IPS-18a (cell line): ENCODE measurements at regions not wholly inside any gene's neighbourhood (a gene's known extent, or its start where the extent isn't known, plus 50 kb on each side); places are given as distances from the start of the nearest gene placed in this dataset.
A peak's percentile ranks its signal among the peaks of the same experiment; 100 is the strongest.

Experiments used
- H3K27ac ChIP-seq: one replicate; pipeline ENCODE4 v1.5.1; 2013; ENCODE audit warnings: low read length
- H3K27me3 ChIP-seq: one replicate; pipeline ENCODE4 v1.6.1; 2013; ENCODE audit warnings: mild to moderate bottlenecking, low read length; ENCODE audit not compliant: control insufficient read depth, insufficient read depth
- H3K36me3 ChIP-seq: one replicate; pipeline ENCODE4 v1.6.1; 2013; ENCODE audit warnings: low read depth, low read length; ENCODE audit not compliant: control insufficient read depth
- H3K4me1 ChIP-seq: one replicate; pipeline ENCODE4 v1.6.1; 2013; ENCODE audit warnings: low read depth, low read length; ENCODE audit not compliant: control insufficient read depth
- H3K4me3 ChIP-seq: one replicate; pipeline ENCODE4 v1.5.1; 2013; ENCODE audit warnings: low read length
- H3K9ac ChIP-seq: one replicate; pipeline ENCODE4 v1.6.1; 2013; ENCODE audit warnings: mild to moderate bottlenecking, low read length, moderate library complexity
- H3K9me3 ChIP-seq: one replicate; pipeline ENCODE4 v1.6.1; 2013; ENCODE audit warnings: low read depth, low read length; ENCODE audit not compliant: control insufficient read depth

DNA sequence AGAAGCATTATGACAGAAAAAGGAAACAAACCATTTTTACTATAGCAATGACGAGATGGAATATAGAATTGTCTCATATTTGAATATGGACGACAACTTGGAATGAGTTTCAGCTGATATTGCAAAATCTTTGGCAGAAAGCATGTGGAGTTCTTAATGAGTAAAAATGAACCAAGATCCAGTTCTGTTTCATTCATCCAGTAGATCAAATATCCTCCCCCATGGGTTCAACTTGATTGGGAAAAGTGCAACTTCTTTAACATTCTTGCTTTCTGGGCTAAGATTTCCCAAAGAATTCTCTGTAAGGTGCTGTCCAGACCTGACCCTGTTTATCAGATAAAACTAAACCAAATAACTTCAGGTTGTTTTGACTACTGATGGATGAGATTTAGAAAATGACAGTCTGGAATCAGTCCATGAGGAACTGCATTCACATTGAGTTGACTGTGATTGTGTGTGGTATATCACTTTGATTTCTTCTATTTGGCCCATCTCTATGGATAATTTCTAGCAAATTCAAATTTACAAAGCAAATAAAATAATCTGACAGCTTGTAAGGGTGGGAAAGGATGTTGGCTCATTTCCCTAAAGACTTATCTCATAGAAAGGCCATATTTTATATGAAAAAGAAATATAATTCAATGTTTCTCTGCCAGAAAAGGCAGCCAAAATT, 267.4 kb downstream of the ADAMTS20 start:
- H3K4me1 ChIP-seq = peaks cover 3% of the 10 kb centered on the region
- no peak overlapping the region for H3K27ac ChIP-seq
- H3K9ac ChIP-seq = no peak overlapping the region
- no peaks in the 10 kb centered on the region for H3K36me3 ChIP-seq
- no peaks in the 10 kb centered on the region for H3K27me3 ChIP-seq
- no peaks in the 10 kb centered on the region for H3K9me3 ChIP-seq
- H3K4me3 ChIP-seq = no peak overlapping the region

DNA sequence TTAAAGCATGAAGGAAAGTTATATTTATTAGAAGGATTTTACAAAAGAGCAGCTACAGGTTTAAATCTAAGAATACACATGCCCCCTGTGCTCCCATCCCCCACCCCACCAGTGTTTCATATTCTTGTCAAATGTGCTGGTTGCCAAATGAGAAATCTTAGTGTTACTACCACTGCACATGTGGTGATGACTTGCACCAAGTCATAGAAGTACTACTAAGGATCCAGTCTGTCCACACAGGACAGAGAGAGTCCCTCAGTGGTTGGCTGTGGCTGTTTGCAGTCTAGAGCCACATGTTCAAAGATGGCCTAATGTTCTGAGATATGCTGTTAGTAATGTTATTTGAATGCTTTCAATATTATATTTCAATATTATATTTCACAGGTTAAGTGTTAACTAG, 268.8 kb downstream of the ADAMTS20 start:
- no peaks in the 10 kb centered on the region for H3K9me3 ChIP-seq
- no peaks in the 10 kb centered on the region for H3K36me3 ChIP-seq
- H3K27ac ChIP-seq = no peak overlapping the region
- H3K4me3 ChIP-seq = no peak overlapping the region
- H3K9ac ChIP-seq = no peak overlapping the region
- no peaks in the 10 kb centered on the region for H3K27me3 ChIP-seq
- peaks cover 3% of the 10 kb centered on the region for H3K4me1 ChIP-seq

DNA sequence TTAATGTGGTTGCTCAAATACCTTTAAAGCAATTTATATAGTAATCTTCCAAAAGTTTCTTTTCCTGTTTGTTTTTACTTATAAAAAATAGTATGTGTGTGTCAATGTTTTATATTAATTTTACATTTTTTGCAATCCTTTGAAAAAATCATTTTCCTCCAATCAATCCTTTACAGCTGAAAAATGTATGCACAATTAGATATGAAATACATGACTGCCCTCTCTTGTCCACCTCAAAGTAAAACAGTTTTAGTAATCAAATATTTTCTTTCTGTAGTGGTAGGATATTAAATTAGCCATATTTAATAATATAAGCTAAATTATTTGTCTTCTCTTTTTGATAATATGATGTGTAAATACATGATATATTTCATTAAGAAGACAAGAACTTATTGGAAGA, 269.9 kb downstream of the ADAMTS20 start:
- Histone ChIP-seq H3K9me3 (no peaks in the 10 kb centered on the region), H3K36me3 (no peaks in the 10 kb centered on the region)

DNA sequence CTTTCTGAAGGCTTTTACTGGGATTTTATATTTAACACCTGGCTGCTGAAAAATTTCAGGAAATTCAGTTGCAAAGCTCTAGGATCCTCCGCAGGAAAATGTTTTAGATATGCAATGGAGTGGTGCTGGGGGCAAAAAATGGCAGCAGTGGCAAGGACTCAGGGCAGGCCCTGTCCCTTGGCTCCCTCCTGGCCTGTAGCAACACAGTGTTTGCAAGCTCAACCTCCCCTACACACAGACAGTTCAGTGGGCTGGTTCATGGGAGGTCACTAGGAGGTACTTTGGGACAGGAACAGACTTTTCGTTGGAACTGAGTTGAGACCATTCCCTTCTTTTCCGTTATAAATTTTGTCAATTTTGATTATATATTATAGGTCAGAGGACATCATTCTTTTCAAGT, 270.4 kb downstream of the ADAMTS20 start:
- Histone ChIP-seq H3K27ac (no peak overlapping the region), H3K9ac (no peak overlapping the region), H3K27me3 (no peaks in the 10 kb centered on the region), H3K36me3 (no peaks in the 10 kb centered on the region), H3K4me1 (peaks cover 3% of the 10 kb centered on the region), H3K4me3 (no peak overlapping the region), H3K9me3 (no peaks in the 10 kb centered on the region)

More for the DNA sequence above, 269.9 kb downstream of the ADAMTS20 start:
- H3K4me1 ChIP-seq = peaks cover 3% of the 10 kb centered on the region
- no peak overlapping the region for H3K27ac ChIP-seq
- no peaks in the 10 kb centered on the region for H3K27me3 ChIP-seq
- no peak overlapping the region for H3K4me3 ChIP-seq
- H3K9ac ChIP-seq = no peak overlapping the region

DNA sequence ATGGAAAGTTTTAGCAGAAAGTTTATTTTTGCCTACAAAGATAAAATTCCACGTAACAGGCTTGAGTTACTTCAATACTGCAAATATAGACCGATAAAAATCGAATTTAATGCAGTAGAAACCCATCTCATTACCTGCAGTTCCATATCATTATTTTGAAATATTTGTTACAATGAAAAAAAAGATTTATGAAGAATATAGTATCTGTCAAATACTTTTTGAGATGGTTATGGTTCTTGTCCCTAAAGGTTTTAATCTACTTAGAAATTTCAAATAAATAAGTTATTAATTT, 273.5 kb downstream of the ADAMTS20 start:
- Histone ChIP-seq H3K27ac (no peak overlapping the region), H3K9me3 (no peaks in the 10 kb centered on the region), H3K4me1 (peaks cover 7% of the 10 kb centered on the region)

DNA sequence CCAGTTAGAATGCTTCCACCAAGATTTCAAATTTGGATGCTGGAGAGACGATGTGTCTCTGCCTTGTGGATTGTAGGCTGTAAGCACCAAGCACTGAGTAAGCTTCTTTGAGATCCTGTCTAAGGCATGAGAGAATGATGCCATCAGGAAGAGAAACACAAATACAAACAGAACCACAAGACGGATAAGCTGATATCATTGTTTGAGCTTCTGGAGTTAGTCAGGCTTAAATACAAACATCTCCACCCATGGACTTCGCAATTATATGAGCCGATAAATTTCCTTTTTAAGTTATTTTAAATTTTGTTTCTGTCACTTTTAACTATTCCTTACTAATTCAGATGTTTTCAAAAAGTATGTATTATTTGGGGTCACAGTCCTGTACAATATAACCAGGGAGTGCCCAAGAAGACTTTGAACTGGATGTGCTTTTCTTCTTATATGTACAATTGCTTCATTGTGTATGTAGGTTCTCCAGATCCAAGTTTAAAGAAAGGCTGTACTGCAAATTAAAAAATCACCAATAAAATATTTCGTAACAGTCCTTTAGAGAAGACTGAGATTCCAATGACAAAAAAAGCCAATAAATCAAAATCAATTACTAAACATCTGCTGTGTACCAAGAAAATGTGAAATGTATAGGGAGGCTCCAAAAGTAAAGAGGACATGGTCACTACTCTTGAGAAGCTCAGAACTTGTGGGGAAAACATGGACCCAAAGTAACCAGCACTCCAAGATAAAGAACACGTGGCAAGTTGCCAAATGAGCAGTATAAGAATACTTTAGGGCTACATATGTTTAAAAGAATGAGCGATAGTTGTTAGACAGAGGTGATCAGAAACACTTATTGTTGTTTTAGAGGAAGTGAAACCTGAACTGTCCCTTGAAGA, 274.1 kb downstream of the ADAMTS20 start:
- Histone ChIP-seq H3K27me3 (no peaks in the 10 kb centered on the region), H3K27ac (no peak overlapping the region), H3K9ac (no peak overlapping the region), H3K4me1 (peaks cover 9% of the 10 kb centered on the region), H3K9me3 (no peaks in the 10 kb centered on the region), H3K36me3 (no peaks in the 10 kb centered on the region), H3K4me3 (no peak overlapping the region)

More for the DNA sequence above, 273.5 kb downstream of the ADAMTS20 start:
- no peaks in the 10 kb centered on the region for H3K27me3 ChIP-seq
- no peak overlapping the region for H3K9ac ChIP-seq
- no peak overlapping the region for H3K4me3 ChIP-seq
- H3K36me3 ChIP-seq = no peaks in the 10 kb centered on the region

DNA sequence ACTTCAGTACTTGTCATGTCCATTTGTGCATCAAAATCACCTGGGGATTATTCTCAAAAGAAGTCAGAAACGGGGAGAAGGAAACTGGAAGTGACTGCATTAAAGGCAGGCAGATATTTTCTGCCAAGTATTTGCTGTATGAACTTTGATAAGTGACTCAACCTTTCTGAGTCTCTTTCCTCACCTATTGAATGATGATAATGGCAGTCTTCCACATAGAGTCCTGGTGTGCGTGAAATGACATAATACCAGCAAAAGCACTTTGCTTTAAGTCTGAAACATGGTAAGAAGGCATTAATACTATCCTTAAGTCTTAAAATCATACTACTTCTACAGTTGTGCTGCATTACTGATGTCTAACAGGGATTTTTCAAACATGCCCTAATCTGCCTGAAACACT, 278.5 kb downstream of the ADAMTS20 start:
- Histone ChIP-seq H3K36me3 (no peaks in the 10 kb centered on the region), H3K9me3 (no peaks in the 10 kb centered on the region)

DNA sequence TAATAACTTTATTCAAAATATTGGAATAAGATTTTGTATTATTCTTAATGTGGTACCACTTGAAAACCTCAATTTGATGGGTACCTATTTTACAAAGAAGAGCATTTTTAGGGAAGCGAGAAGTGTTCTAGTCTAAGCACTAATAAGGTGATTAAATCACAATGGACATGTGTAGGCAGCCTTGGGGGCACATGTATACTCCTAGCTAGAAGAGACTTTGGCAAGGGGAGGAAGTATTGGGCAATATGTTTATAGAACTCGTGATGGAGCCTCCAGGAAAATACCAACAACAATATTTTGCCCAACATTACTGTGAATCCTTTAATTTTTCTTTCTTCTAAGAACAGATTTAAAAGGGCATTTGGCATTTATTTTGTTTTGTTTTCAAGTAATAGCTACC, 280.3 kb downstream of the ADAMTS20 start:
- Histone ChIP-seq H3K27ac (peak overlapping the region; percentile 22), H3K9me3 (no peaks in the 10 kb centered on the region), H3K4me1 (peaks cover 25% of the 10 kb centered on the region), H3K36me3 (no peaks in the 10 kb centered on the region), H3K4me3 (peak overlapping the region; percentile 18), H3K9ac (peak overlapping the region; percentile 39), H3K27me3 (no peaks in the 10 kb centered on the region)

More for the DNA sequence above, 278.5 kb downstream of the ADAMTS20 start:
- Histone ChIP-seq H3K27me3 (no peaks in the 10 kb centered on the region), H3K9ac (no peak overlapping the region), H3K4me1 (peaks cover 18% of the 10 kb centered on the region), H3K4me3 (no peak overlapping the region), H3K27ac (no peak overlapping the region)

DNA sequence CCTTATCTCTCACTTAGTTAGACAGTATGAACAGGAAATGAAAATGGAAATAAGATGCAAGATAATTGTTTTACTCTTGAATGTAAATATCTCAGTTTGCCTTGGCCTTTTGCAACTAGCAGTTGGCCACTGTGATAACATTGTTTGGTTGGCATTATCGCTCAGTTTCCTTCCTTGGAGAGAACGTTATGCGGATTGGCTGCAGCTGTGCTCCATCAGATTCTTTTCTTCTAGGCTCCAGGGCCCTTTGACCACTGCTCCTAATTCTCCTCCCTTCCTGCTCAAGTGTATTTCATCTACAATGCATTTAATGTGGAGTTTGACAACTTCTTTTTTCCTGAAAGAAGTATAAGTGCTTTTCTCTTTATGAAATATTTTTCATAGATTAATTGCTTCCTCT, 284.2 kb downstream of the ADAMTS20 start:
- Histone ChIP-seq H3K4me1 (peaks cover 18% of the 10 kb centered on the region), H3K9ac (no peak overlapping the region), H3K4me3 (no peak overlapping the region), H3K36me3 (no peaks in the 10 kb centered on the region), H3K27ac (no peak overlapping the region), H3K27me3 (no peaks in the 10 kb centered on the region), H3K9me3 (no peaks in the 10 kb centered on the region)

DNA sequence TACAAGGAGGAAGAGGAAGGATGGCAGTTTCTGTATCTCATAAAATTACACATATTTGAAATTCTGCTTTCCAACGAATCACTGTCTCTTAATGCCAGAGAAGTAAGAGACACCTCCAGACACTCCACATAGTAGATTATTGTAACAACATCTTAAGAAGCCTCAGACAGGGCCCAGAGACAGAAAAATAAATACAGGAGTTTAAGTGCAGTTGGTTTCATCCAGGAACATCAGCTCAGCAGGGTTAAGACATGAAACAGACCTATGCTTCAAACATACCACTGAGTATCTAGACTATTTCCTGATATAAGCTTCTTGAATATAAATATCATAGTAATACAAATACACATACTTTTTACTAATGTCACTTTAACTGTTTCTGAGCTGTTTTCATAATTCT, 290.3 kb downstream of the ADAMTS20 start:
- Histone ChIP-seq H3K27me3 (no peaks in the 10 kb centered on the region), H3K9me3 (no peaks in the 10 kb centered on the region), H3K36me3 (no peaks in the 10 kb centered on the region), H3K27ac (no peak overlapping the region), H3K4me1 (no peaks in the 10 kb centered on the region), H3K9ac (no peak overlapping the region), H3K4me3 (no peak overlapping the region)

DNA sequence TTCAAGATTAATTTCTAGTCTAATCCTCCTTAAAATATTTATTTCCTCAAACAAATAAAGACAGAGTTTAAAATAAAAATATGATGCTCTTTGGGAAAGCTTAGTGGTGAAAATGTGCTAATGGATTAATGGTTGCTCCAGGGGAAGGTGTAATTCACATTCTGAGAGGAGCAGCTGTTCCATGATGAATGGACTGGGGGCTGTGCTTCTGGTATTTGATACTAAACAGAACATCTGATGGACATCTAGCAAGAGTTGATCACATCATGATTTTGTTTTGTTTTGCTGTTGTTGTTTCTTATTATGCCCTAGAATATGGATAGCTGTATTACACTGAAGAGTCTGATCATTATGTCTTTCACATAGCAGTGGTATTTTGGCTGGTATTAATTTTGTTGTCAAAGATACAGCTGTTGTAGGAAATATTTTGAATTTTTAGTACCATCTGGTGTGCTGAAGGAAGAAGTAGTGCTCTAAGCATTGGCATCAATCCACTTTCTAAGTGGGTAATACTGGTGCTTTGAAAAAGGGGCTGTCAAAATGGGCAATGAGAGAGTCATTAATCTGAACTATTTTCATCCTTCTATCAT, 296.4 kb downstream of the ADAMTS20 start:
- Histone ChIP-seq H3K9ac (no peak overlapping the region), H3K4me3 (no peak overlapping the region), H3K27ac (no peak overlapping the region), H3K4me1 (no peaks in the 10 kb centered on the region), H3K36me3 (no peaks in the 10 kb centered on the region), H3K27me3 (no peaks in the 10 kb centered on the region), H3K9me3 (no peaks in the 10 kb centered on the region)
